Neural cell (in vitro differentiated cells): ENCODE measurements at regions not wholly inside any gene's neighbourhood (a gene's known extent, or its start where the extent isn't known, plus 50 kb on each side); places are given as distances from the start of the nearest gene placed in this dataset.

Source experiments
- CTCF ChIP-seq: fragments of 450-650 bp; IDR thresholded peaks from 2 replicates; pipeline ENCODE4 v1.5.1; 2014; ENCODE audit warnings: antibody characterized with exemption, mild to moderate bottlenecking, moderate library complexity; ENCODE audit not compliant: poor library complexity, severe bottlenecking
- EP300 ChIP-seq: fragments of 450-650 bp; conservative IDR thresholded peaks from 2 replicates; pipeline ENCODE4 v1.6.1; 2014; ENCODE audit warnings: antibody characterized with exemption, mild to moderate bottlenecking, moderate library complexity; ENCODE audit not compliant: poor library complexity, severe bottlenecking
- EZH2 ChIP-seq: fragments of 200-600, 300-800 bp; shearing (Covaris generic), sonication (generic); IDR thresholded peaks from 2 replicates; pipeline ENCODE4 v1.6.1; 2014; ENCODE audit warnings: antibody characterized with exemption, low read length, borderline replicate concordance, mild to moderate bottlenecking; ENCODE audit not compliant: insufficient read depth, poor library complexity, severe bottlenecking
- MXI1 ChIP-seq: fragments of 450-650 bp; conservative IDR thresholded peaks from 2 replicates; pipeline ENCODE4 v1.6.1; 2014; ENCODE audit warnings: antibody characterized with exemption, mild to moderate bottlenecking; ENCODE audit not compliant: poor library complexity, severe bottlenecking
- POLR2AphosphoS5 ChIP-seq: IDR thresholded peaks from 2 replicates; pipeline ENCODE4 v1.6.1; 2012
- RAD21 ChIP-seq: fragments of 450-650 bp; conservative IDR thresholded peaks from 2 replicates; pipeline ENCODE4 v1.6.1; 2014; ENCODE audit warnings: antibody characterized with exemption, mild to moderate bottlenecking, moderate library complexity
- REST ChIP-seq: IDR thresholded peaks from 2 replicates; pipeline ENCODE4 v1.6.1; 2012; ENCODE audit warnings: borderline replicate concordance
- SMC3 ChIP-seq: fragments of 450-650 bp; conservative IDR thresholded peaks from 2 replicates; pipeline ENCODE4 v1.6.1; 2014; ENCODE audit warnings: antibody characterized with exemption, mild to moderate bottlenecking, moderate library complexity; ENCODE audit not compliant: poor library complexity
- TAF1 ChIP-seq: IDR thresholded peaks from 2 replicates; pipeline ENCODE4 v1.6.1; 2012; ENCODE audit warnings: low read depth

GRCh38 chr13:37382146-37382545 lies 216.4 kb downstream of the POSTN start:
- no peak for TF ChIP-seq CTCF
- TF ChIP-seq RAD21, result no peak
- no peak for TF ChIP-seq EP300
- TF ChIP-seq EZH2, result no peak
- no peak for TF ChIP-seq POLR2AphosphoS5
- no peak for TF ChIP-seq REST
- no peak for TF ChIP-seq MXI1
- no peak for TF ChIP-seq TAF1
- no peak for TF ChIP-seq SMC3
